ENCODE measurements at regions not wholly inside any gene's neighbourhood (a gene's known extent, or its start where the extent isn't known, plus 50 kb on each side); places are given as distances from the start of the nearest gene placed in this dataset.

DNA sequence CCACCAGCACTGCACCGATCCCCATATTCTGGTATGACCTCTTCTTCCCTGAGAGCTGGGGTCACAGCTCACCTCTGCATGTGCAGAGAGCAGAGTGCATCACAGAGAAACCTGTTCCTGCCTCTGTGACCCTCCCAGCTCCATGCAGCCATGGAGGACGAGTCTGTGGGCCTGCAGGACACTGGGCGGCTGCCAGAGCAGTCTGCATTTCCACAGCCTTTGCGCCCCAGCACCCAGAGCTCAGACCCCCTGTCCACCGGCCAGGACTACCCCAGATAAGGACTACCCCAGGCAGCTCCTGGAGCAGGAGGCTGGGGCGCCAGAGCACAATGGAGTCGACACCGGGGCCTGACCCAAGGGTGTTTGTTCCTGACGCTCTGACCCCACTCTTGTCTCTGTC, 308.1 kb upstream of the IRX1 start:
- TF ChIP-seq POLR2A (IDR thresholded peaks at IDR 0.05), result no peak
- TF ChIP-seq, protein P1, sequence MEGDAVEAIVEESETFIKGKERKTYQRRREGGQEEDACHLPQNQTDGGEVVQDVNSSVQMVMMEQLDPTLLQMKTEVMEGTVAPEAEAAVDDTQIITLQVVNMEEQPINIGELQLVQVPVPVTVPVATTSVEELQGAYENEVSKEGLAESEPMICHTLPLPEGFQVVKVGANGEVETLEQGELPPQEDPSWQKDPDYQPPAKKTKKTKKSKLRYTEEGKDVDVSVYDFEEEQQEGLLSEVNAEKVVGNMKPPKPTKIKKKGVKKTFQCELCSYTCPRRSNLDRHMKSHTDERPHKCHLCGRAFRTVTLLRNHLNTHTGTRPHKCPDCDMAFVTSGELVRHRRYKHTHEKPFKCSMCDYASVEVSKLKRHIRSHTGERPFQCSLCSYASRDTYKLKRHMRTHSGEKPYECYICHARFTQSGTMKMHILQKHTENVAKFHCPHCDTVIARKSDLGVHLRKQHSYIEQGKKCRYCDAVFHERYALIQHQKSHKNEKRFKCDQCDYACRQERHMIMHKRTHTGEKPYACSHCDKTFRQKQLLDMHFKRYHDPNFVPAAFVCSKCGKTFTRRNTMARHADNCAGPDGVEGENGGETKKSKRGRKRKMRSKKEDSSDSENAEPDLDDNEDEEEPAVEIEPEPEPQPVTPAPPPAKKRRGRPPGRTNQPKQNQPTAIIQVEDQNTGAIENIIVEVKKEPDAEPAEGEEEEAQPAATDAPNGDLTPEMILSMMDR (IDR thresholded peaks at IDR 0.05), result no peak
- H3K9me3 ChIP-seq, result no peaks in the 10 kb centered on the region
- H3K27me3 ChIP-seq, result no peaks in the 10 kb centered on the region
- no peak overlapping the region for H3K27ac ChIP-seq
- no peaks in the 10 kb centered on the region for H3K36me3 ChIP-seq
- no peak overlapping the region for H3K4me3 ChIP-seq
- no peaks in the 10 kb centered on the region for H3K4me1 ChIP-seq
- intact Hi-C loops (cut with DNase I; ENCODE audit: low total_unique reads), result no loop called here
- DNase-seq, result no peak

DNA sequence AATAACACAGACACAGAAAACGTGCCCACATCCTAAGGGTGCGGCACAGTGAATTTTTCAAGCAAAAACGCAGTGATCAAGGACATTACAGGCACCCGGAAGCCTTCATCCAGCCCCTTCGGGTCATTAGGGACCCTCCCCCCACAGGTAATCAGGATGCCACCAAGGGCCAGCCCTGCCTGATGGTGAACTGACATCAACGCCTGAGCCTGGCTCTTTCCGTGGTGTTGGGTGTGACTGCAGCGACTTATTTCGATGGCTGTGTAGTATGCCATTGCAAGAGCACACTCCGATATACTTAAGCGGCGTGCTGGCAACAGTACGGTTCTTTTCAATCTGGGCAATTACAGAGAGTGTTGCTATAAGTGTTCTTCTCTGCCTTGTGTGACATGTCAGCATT, 310.0 kb upstream of the IRX1 start:
- Histone ChIP-seq H3K27me3 (no peaks in the 10 kb centered on the region), H3K27ac (no peak overlapping the region), H3K4me3 (no peak overlapping the region), H3K4me1 (no peaks in the 10 kb centered on the region), H3K36me3 (no peaks in the 10 kb centered on the region), H3K9me3 (no peaks in the 10 kb centered on the region)
- intact Hi-C loops (cut with DNase I; ENCODE audit: low total_unique reads), result no loop called here
- DNase-seq, result no peak
- no peak for TF ChIP-seq POLR2A (IDR thresholded peaks at IDR 0.05)
- TF ChIP-seq, protein P1 (IDR thresholded peaks at IDR 0.05), result no peak

DNA sequence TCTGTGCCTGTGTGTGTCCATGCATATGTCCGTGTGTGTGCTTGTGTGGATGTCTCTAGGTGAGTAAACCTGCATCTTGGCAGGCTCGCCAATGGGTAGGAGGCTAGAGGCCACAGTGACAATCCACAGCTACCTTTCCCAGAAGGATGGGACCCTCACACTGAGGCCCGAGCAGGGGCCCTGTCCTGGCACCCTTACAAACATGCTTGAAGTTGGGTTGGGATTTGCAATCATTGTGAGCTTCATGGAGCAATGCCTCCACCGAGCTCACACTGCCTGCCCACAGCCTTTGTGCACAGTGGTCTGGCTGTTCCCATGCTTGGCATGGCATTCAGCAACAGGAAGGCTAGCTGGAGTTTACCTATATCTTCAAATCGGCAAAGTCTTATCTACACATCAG, 311.1 kb upstream of the IRX1 start:
- Histone ChIP-seq H3K4me3 (no peak overlapping the region), H3K9me3 (no peaks in the 10 kb centered on the region), H3K27me3 (no peaks in the 10 kb centered on the region), H3K27ac (no peak overlapping the region), H3K4me1 (no peaks in the 10 kb centered on the region), H3K36me3 (no peaks in the 10 kb centered on the region)
- TF ChIP-seq POLR2A (IDR thresholded peaks at IDR 0.05), result no peak
- intact Hi-C loops (cut with DNase I; ENCODE audit: low total_unique reads), result no loop called here
- no peak for DNase-seq

DNA sequence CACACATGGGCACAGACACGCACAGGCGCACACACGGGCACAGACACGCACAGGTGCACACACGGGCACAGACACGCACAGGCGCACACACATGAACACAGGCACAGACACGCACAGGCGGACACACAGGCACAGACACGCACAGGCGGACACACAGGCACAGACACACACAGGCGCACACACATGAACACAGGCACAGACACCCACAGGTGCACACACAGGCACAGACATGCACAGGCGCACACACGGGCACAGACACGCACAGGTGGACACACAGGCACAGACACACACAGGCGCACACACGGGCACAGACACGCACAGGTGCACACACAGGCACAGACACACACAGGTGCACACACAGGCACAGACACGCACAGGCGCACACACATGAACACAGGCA, 312.8 kb upstream of the IRX1 start:
- TF ChIP-seq, protein P1 (IDR thresholded peaks at IDR 0.05), result no peak
- TF ChIP-seq POLR2A (IDR thresholded peaks at IDR 0.05), result no peak
- no peak for DNase-seq
- Histone ChIP-seq H3K27ac (no peak overlapping the region), H3K4me3 (no peak overlapping the region), H3K4me1 (no peaks in the 10 kb centered on the region), H3K36me3 (no peaks in the 10 kb centered on the region), H3K27me3 (no peaks in the 10 kb centered on the region), H3K9me3 (no peaks in the 10 kb centered on the region)
- intact Hi-C loops (cut with DNase I; ENCODE audit: low total_unique reads), result no loop called here

DNA sequence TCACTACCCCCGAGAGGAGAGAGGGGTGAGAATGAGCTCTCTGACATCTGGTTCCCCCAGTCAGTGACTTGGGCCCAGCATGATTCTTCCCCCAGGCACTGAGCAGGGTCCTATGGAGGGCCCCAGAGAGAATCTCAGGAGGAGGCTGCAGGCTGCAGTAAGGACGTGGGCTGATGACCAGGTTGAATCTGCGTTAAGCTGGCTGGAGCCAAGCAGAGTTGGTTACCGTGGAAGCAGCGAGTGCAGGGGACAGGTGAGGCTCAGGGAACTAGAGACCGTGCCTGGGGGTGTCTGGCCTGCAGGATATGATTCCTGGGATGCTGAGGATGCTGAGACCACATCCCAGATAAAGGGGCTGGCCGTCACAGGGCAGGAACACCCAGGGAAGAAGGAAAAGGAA, 314.3 kb upstream of the IRX1 start:
- Histone ChIP-seq H3K4me3 (no peak overlapping the region), H3K27ac (no peak overlapping the region), H3K36me3 (no peaks in the 10 kb centered on the region), H3K27me3 (no peaks in the 10 kb centered on the region), H3K4me1 (no peaks in the 10 kb centered on the region), H3K9me3 (no peaks in the 10 kb centered on the region)
- intact Hi-C loops (cut with DNase I; ENCODE audit: low total_unique reads), result no loop called here
- DNase-seq, result no peak
- no peak for TF ChIP-seq POLR2A (IDR thresholded peaks at IDR 0.05)
- TF ChIP-seq, protein P1 (IDR thresholded peaks at IDR 0.05), result no peak

DNA sequence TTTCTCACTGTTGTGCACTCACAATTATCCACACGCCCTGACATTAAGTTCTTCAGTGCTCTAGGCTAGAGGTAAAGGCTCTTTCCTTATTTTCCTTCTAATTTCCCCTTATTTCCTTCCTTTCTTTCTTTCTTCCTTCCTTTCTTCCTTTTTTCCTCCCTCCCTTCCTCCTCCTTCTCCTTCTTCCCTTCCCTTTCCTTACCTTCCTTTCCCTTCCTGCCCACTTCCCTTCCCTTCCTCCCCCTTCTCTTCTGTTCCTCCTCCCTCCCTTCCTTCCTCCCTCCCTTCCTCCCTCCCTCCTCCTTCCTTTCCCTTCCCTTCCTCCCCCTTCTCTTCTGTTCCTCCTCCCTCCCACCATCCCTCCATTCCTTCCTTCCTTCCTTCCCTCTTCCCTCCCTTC, 317.0 kb upstream of the IRX1 start:
- intact Hi-C loops (cut with DNase I; ENCODE audit: low total_unique reads), result no loop called here
- Histone ChIP-seq H3K27me3 (no peaks in the 10 kb centered on the region), H3K27ac (no peak overlapping the region), H3K36me3 (no peaks in the 10 kb centered on the region), H3K4me3 (no peak overlapping the region), H3K9me3 (no peaks in the 10 kb centered on the region), H3K4me1 (no peaks in the 10 kb centered on the region)
- no peak for DNase-seq
- TF ChIP-seq, protein P1 (IDR thresholded peaks at IDR 0.05), result no peak
- TF ChIP-seq POLR2A (IDR thresholded peaks at IDR 0.05), result no peak
